ENCODE measurements at regions not wholly inside any gene's neighbourhood (a gene's known extent, or its start where the extent isn't known, plus 50 kb on each side); places are given as distances from the start of the nearest gene placed in this dataset.

- POLR2A ChIA-PET (ENCODE audit: unreplicated experiment): no interaction called here
- no TSS peak for BruUV-seq (replicated peaks)
- H3K36me3 ChIP-seq (ENCODE audit: low read depth): no peaks in the 10 kb centered on the region
- TF ChIP-seq EZH2 (IDR thresholded peaks at IDR 0.05; ENCODE audit: low read depth): no peak
- TF ChIP-seq CTCF (conservative IDR thresholded peaks at IDR 0.05): no peak
- H3K4me1 ChIP-seq (replicated peaks; ENCODE audit: insufficient read depth): no peaks in the 10 kb centered on the region
- intact Hi-C loops (cut with micrococcal nuclease; ENCODE audit: unreplicated experiment): no loop called here
- no peak overlapping the region for H3K4me3 ChIP-seq
- no peaks in the 10 kb centered on the region for H3F3A ChIP-seq (ENCODE audit: insufficient read depth, low read depth)
- H3K4me2 ChIP-seq: no peak overlapping the region
- H3K27ac ChIP-seq: no peak overlapping the region
- CTCF ChIA-PET: no interaction called here
- no peaks in the 10 kb centered on the region for H3K79me2 ChIP-seq (ENCODE audit: low read depth)
- DNase-seq: no peak
- H3K27me3 ChIP-seq (ENCODE audit: insufficient read depth, low read depth): no peaks in the 10 kb centered on the region
- no peaks in the 10 kb centered on the region for H3K9me3 ChIP-seq (ENCODE audit: insufficient read depth, low read depth)
- H2AFZ ChIP-seq: no peak overlapping the region
- no peaks in the 10 kb centered on the region for H4K20me1 ChIP-seq (ENCODE audit: insufficient read depth)
- no peaks in the 10 kb centered on the region for H3K9me2 ChIP-seq (ENCODE audit: insufficient read depth)
These were observed 269.4 kb upstream of the CHAC2 start for GRCh38 chr2:53498210-53498609.

DNA sequence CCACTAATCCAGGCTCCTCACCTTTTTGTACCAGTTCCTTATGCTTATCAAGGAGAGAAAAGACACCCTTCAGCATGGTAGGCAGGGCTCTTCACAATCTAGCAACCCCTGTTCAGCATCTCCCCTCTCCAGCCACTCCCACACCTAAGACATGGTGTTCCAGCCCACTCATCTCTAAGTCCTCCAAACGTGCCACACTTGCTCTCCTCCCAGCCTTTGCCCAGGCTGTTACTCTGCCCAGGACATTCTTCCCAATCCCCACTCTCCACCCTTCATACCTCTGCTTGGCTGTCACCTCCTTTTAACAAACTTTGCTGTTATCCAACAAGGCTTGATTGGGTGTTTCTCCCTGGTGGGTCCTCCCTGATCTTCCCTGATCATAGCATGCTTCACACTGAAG is 270.6 kb upstream of the CHAC2 start:
- no peaks in the 10 kb centered on the region for H3F3A ChIP-seq (ENCODE audit: insufficient read depth, low read depth)
- no peaks in the 10 kb centered on the region for H3K9me3 ChIP-seq (ENCODE audit: insufficient read depth, low read depth)
- no TSS peak for BruUV-seq (replicated peaks)
- DNase-seq: no peak
- H3K4me2 ChIP-seq: no peak overlapping the region
- ChIA-PET CTCF (no interaction called here), POLR2A (ENCODE audit: unreplicated experiment) (no interaction called here)
- H3K4me3 ChIP-seq: no peak overlapping the region
- H3K27ac ChIP-seq: no peak overlapping the region
- no peak for TF ChIP-seq EZH2 (IDR thresholded peaks at IDR 0.05; ENCODE audit: low read depth)
- TF ChIP-seq CTCF (conservative IDR thresholded peaks at IDR 0.05): no peak
- H3K9me2 ChIP-seq (ENCODE audit: insufficient read depth): no peaks in the 10 kb centered on the region
- no peaks in the 10 kb centered on the region for H3K79me2 ChIP-seq (ENCODE audit: low read depth)
- no peak overlapping the region for H2AFZ ChIP-seq
- intact Hi-C loops (cut with micrococcal nuclease; ENCODE audit: unreplicated experiment): no loop called here
- no peaks in the 10 kb centered on the region for H3K27me3 ChIP-seq (ENCODE audit: insufficient read depth, low read depth)
- no peaks in the 10 kb centered on the region for H3K36me3 ChIP-seq (ENCODE audit: low read depth)
- H4K20me1 ChIP-seq (ENCODE audit: insufficient read depth): no peaks in the 10 kb centered on the region
- no peaks in the 10 kb centered on the region for H3K4me1 ChIP-seq (replicated peaks; ENCODE audit: insufficient read depth)

GRCh38 chr2:53493210-53493609 is 274.4 kb upstream of the CHAC2 start:
- TF ChIP-seq EZH2 (IDR thresholded peaks at IDR 0.05; ENCODE audit: low read depth) (no peak), CTCF (conservative IDR thresholded peaks at IDR 0.05) (no peak)
- intact Hi-C loops (cut with micrococcal nuclease; ENCODE audit: unreplicated experiment): no loop called here
- H3F3A ChIP-seq (ENCODE audit: insufficient read depth, low read depth): no peaks in the 10 kb centered on the region

More at GRCh38 chr2:53493210-53493609, 274.4 kb upstream of the CHAC2 start:
- Histone ChIP-seq H3K36me3 (ENCODE audit: low read depth) (no peaks in the 10 kb centered on the region), H3K4me3 (no peak overlapping the region), H3K27me3 (ENCODE audit: insufficient read depth, low read depth) (no peaks in the 10 kb centered on the region), H3K27ac (no peak overlapping the region), H3K9me3 (ENCODE audit: insufficient read depth, low read depth) (no peaks in the 10 kb centered on the region), H3K9me2 (ENCODE audit: insufficient read depth) (no peaks in the 10 kb centered on the region), H3K4me2 (no peak overlapping the region), H2AFZ (no peak overlapping the region; the same call in 1 of the 2 replicates), H3K4me1 (replicated peaks; ENCODE audit: insufficient read depth) (0 out of 2 replicates have a peak, but pooled peaks cover 5% of the 10 kb centered on the region), H3K79me2 (ENCODE audit: low read depth) (no peaks in the 10 kb centered on the region), H4K20me1 (ENCODE audit: insufficient read depth) (no peaks in the 10 kb centered on the region)
- ChIA-PET POLR2A (ENCODE audit: unreplicated experiment) (no interaction called here), CTCF (no interaction called here)
- DNase-seq: no peak
- no TSS peak for BruUV-seq (replicated peaks)

All from PC-9 (cell line).